ENCODE measurements at regions not wholly inside any gene's neighbourhood (a gene's known extent, or its start where the extent isn't known, plus 50 kb on each side); places are given as distances from the start of the nearest gene placed in this dataset.
"Not testable (repeated sequence)": the region's sequence is repeated elsewhere in the genome, so short reads cannot be mapped to it uniquely, and the experiment has no call there.

DNA sequence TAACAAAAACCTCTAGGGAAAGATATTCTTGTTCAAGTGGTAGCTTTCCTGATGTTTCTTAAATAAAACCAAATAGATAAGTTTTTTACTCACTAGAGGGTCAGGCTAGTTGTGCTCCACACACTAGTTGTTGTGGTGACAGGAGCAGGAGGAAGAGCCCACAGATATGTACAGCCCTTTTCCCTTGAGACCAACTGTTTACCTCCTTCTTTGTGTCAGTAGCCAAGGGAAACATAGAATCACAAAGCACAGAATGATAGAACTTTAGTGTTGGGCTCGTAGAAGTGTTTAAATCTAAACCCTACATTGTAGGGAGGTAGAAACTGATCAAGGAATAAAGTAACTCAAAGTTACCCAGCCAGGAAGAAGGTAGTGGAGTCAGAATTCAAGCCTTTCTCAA is 309.0 kb downstream of the CTH start:
- Histone ChIP-seq H3K4me1 (ENCODE audit: low read length) (no peaks in the 10 kb centered on the region), H3K9me3 (ENCODE audit: low read length) (no peaks in the 10 kb centered on the region), H3K27me3 (ENCODE audit: low read length) (no peaks in the 10 kb centered on the region), H3K4me2 (ENCODE audit: low read depth, low read length, poor library complexity, severe bottlenecking) (no peak overlapping the region), H3K36me3 (ENCODE audit: insufficient read depth, low read length) (no peaks in the 10 kb centered on the region), H4K20me1 (ENCODE audit: insufficient read depth, low read depth, low read length) (no peaks in the 10 kb centered on the region), H3K4me3 (ENCODE audit: low read length) (no peak overlapping the region), H3K79me2 (ENCODE audit: low read length) (no peaks in the 10 kb centered on the region), H3K27ac (ENCODE audit: low read length) (no peak overlapping the region), H2AFZ (ENCODE audit: low read length) (no peak overlapping the region), H3K9ac (ENCODE audit: low read length) (no peak overlapping the region), H3K9me2 (replicated peaks; ENCODE audit: insufficient read depth, low read length) (no peaks in the 10 kb centered on the region)
- DNase-seq, result no peak

DNA sequence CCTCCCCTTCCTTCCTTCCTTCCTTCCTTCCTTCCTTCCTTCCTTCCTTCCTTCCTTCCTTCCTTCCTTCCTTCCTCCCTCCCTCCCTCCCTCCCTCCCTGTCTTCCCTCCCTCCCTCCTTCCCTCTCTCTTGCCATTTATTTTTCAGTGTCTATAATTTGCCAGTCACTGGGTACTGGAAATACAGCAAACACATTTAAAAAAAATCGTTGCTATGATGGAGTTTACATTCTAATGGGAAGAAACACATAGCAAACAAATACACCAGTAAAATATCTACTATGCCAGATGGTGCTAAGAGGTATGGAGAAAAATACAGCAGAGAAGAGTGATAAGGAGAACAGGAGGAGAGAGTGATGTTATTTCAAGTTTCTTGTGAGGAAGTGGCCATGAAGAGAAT is 309.5 kb downstream of the CTH start:
- Histone ChIP-seq H3K36me3 (ENCODE audit: insufficient read depth, low read length) (no peaks in the 10 kb centered on the region), H3K9me2 (replicated peaks; ENCODE audit: insufficient read depth, low read length) (no peaks in the 10 kb centered on the region), H3K9ac (ENCODE audit: low read length) (no peak overlapping the region), H3K4me3 (ENCODE audit: low read length) (no peak overlapping the region), H3K27me3 (ENCODE audit: low read length) (no peaks in the 10 kb centered on the region), H3K9me3 (ENCODE audit: low read length) (no peaks in the 10 kb centered on the region), H3K27ac (ENCODE audit: low read length) (no peak overlapping the region), H3K4me2 (ENCODE audit: low read depth, low read length, poor library complexity, severe bottlenecking) (no peak overlapping the region), H2AFZ (ENCODE audit: low read length) (no peak overlapping the region), H3K4me1 (ENCODE audit: low read length) (no peaks in the 10 kb centered on the region), H3K79me2 (ENCODE audit: low read length) (no peaks in the 10 kb centered on the region), H4K20me1 (ENCODE audit: insufficient read depth, low read depth, low read length) (no peaks in the 10 kb centered on the region)
- no peak for DNase-seq

DNA sequence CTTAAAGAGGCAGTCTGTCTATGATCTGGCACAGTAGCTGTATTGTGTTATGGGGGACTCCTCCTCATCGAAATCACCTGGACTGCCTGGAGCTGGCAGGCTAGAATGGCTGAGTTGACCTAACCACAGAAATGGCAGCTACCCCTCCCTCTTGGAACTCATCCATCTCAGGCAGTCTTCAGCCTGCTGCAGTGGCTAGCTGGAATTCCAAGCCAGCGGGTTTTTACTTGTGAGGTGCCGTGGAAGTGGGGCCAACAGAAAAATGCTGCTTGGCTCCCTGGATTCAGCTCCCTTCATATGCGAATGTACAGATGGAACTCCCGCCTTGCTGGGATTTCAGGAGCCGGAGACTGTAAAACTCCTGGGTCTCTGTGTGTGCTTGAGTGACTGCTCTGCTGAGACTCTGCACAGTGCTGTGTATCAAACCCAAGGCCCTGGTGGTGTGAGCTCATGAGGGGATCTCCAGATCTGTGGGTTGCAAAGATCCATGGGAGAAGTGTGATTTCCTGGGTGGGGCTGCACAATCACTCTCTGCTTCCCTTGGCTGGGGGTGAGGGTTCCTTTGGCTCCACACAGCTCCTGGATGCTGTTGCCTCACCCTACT is 316.9 kb downstream of the CTH start:
- Histone ChIP-seq H3K79me2 (ENCODE audit: low read length) (no peaks in the 10 kb centered on the region), H3K9ac (ENCODE audit: low read length) (no peak overlapping the region), H3K9me2 (replicated peaks; ENCODE audit: insufficient read depth, low read length) (no peaks in the 10 kb centered on the region), H3K4me3 (ENCODE audit: low read length) (no peak overlapping the region), H2AFZ (ENCODE audit: low read length) (no peak overlapping the region), H3K27me3 (ENCODE audit: low read length) (no peaks in the 10 kb centered on the region), H3K36me3 (ENCODE audit: insufficient read depth, low read length) (no peaks in the 10 kb centered on the region), H3K9me3 (ENCODE audit: low read length) (no peaks in the 10 kb centered on the region), H4K20me1 (ENCODE audit: insufficient read depth, low read depth, low read length) (no peaks in the 10 kb centered on the region), H3K4me2 (ENCODE audit: low read depth, low read length, poor library complexity, severe bottlenecking) (no peak overlapping the region), H3K27ac (ENCODE audit: low read length) (no peak overlapping the region), H3K4me1 (ENCODE audit: low read length) (no peaks in the 10 kb centered on the region)
- DNase-seq, result no peak

DNA sequence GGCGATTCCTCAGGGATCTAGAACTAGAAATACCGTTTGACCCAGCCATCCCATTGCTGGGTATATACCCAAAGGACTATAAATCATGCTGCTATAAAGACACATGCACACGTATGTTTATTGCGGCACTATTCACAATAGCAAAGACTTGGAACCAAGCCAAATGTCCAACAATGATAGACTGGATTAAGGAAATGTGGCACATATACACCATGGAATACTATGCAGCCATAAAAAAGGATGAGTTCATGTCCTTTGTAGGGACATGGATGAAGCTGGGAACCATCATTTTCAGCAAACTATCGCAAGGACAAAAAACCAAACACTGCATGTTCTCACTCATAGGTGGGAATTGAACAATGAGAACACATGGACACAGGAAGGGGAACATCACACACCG is 311.1 kb downstream of the PTGER3 start:
- H3K9me3 ChIP-seq (ENCODE audit: low read length); H3K9ac ChIP-seq (ENCODE audit: low read length); H3K4me3 ChIP-seq (ENCODE audit: low read length); H3K27me3 ChIP-seq (ENCODE audit: low read length); H2AFZ ChIP-seq (ENCODE audit: low read length); H3K27ac ChIP-seq (ENCODE audit: low read length); H4K20me1 ChIP-seq (ENCODE audit: insufficient read depth, low read depth, low read length); H3K4me1 ChIP-seq (ENCODE audit: low read length); H3K4me2 ChIP-seq (ENCODE audit: low read depth, low read length, poor library complexity, severe bottlenecking); H3K36me3 ChIP-seq (ENCODE audit: insufficient read depth, low read length); H3K9me2 ChIP-seq (replicated peaks; ENCODE audit: insufficient read depth, low read length); DNase-seq; H3K79me2 ChIP-seq (ENCODE audit: low read length): not testable (repeated sequence)

DNA sequence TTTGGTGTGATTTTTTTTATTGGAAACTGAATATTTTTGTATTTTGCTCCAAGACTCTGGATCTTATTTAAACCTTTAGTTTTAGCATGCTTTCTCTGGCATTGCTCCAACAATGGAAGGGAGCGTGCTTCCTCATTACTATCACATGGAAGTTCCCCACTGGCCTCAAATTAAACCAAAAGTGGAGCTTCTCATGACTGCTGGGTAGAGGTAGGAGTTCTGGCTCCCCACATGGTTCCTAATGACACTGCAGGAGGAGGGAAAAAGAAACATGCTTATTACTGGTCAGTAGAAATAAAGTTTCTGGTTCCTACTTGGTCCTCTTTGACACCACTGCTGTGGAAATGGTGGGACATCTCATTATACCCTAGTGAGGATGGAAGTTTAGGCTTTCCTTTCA is 310.5 kb downstream of the PTGER3 start:
- H3K27ac ChIP-seq (ENCODE audit: low read length), result no peak overlapping the region
- no peak overlapping the region for H3K4me3 ChIP-seq (ENCODE audit: low read length)
- no peaks in the 10 kb centered on the region for H3K9me3 ChIP-seq (ENCODE audit: low read length)
- no peaks in the 10 kb centered on the region for H3K9me2 ChIP-seq (replicated peaks; ENCODE audit: insufficient read depth, low read length)
- no peaks in the 10 kb centered on the region for H4K20me1 ChIP-seq (ENCODE audit: insufficient read depth, low read depth, low read length)
- no peaks in the 10 kb centered on the region for H3K27me3 ChIP-seq (ENCODE audit: low read length)
- H3K9ac ChIP-seq (ENCODE audit: low read length), result no peak overlapping the region
- H3K4me1 ChIP-seq (ENCODE audit: low read length), result no peaks in the 10 kb centered on the region
- no peak overlapping the region for H2AFZ ChIP-seq (ENCODE audit: low read length)
- H3K79me2 ChIP-seq (ENCODE audit: low read length), result no peaks in the 10 kb centered on the region
- no peak for DNase-seq
- no peak overlapping the region for H3K4me2 ChIP-seq (ENCODE audit: low read depth, low read length, poor library complexity, severe bottlenecking)
- no peaks in the 10 kb centered on the region for H3K36me3 ChIP-seq (ENCODE audit: insufficient read depth, low read length)

DNA sequence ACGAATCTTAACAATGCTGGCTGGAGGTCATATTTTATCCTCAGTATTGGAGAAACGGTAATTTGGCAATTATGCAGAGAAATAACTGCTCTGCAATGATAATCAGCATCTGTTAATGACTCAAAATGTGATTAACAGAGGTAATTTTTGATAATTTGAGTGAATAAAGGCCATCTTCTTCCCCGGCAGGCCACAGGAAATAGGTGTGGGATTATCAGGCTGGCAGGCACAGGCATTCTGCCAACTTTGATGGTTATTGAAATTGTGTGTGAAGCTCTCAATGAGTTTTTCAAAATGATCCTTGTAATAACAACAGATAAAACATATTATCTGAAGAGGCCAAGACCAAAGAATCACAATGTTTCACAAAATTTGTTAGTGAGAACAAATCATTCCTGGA is 309.0 kb downstream of the PTGER3 start:
- no peaks in the 10 kb centered on the region for H3K79me2 ChIP-seq (ENCODE audit: low read length)
- H3K4me1 ChIP-seq (ENCODE audit: low read length), result no peaks in the 10 kb centered on the region
- no peaks in the 10 kb centered on the region for H3K9me3 ChIP-seq (ENCODE audit: low read length)
- H3K9ac ChIP-seq (ENCODE audit: low read length), result no peak overlapping the region
- H3K4me3 ChIP-seq (ENCODE audit: low read length), result no peak overlapping the region
- H3K9me2 ChIP-seq (replicated peaks; ENCODE audit: insufficient read depth, low read length), result no peaks in the 10 kb centered on the region
- H3K4me2 ChIP-seq (ENCODE audit: low read depth, low read length, poor library complexity, severe bottlenecking), result no peak overlapping the region
- H3K36me3 ChIP-seq (ENCODE audit: insufficient read depth, low read length), result no peaks in the 10 kb centered on the region
- H3K27me3 ChIP-seq (ENCODE audit: low read length), result no peaks in the 10 kb centered on the region
- DNase-seq, result no peak
- H2AFZ ChIP-seq (ENCODE audit: low read length), result no peak overlapping the region
- H3K27ac ChIP-seq (ENCODE audit: low read length), result no peak overlapping the region
- H4K20me1 ChIP-seq (ENCODE audit: insufficient read depth, low read depth, low read length), result no peaks in the 10 kb centered on the region

DNA sequence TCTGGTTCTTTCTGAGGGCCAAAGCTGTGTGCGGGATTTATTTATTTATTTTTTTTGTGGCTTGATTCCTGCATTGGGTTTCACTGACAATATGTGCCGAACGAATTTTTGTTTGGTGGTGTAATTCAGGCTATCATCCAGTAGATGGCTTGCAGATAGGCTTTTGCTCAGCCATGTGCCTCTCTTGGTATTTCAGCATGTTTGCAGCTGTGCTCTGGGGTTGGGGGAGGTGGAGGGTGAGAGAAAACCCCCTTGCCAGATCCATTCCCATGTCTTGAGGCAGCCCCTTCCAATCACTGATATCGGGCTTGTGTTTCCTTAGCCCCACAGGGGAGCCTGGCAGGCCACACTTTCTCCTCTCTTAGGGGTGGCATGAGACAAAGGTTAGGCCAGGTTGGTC is 302.4 kb downstream of the PTGER3 start:
- no peak overlapping the region for H3K4me2 ChIP-seq (ENCODE audit: low read depth, low read length, poor library complexity, severe bottlenecking)
- no peak overlapping the region for H3K4me3 ChIP-seq (ENCODE audit: low read length)
- no peaks in the 10 kb centered on the region for H4K20me1 ChIP-seq (ENCODE audit: insufficient read depth, low read depth, low read length)
- H3K9me2 ChIP-seq (replicated peaks; ENCODE audit: insufficient read depth, low read length), result no peaks in the 10 kb centered on the region
- no peaks in the 10 kb centered on the region for H3K36me3 ChIP-seq (ENCODE audit: insufficient read depth, low read length)
- H2AFZ ChIP-seq (ENCODE audit: low read length), result no peak overlapping the region
- H3K9ac ChIP-seq (ENCODE audit: low read length), result no peak overlapping the region
- no peaks in the 10 kb centered on the region for H3K79me2 ChIP-seq (ENCODE audit: low read length)
- no peaks in the 10 kb centered on the region for H3K4me1 ChIP-seq (ENCODE audit: low read length)
- no peak overlapping the region for H3K27ac ChIP-seq (ENCODE audit: low read length)
- H3K27me3 ChIP-seq (ENCODE audit: low read length), result no peaks in the 10 kb centered on the region
- H3K9me3 ChIP-seq (ENCODE audit: low read length), result no peaks in the 10 kb centered on the region
- DNase-seq, result peak; percentile 57

DNA sequence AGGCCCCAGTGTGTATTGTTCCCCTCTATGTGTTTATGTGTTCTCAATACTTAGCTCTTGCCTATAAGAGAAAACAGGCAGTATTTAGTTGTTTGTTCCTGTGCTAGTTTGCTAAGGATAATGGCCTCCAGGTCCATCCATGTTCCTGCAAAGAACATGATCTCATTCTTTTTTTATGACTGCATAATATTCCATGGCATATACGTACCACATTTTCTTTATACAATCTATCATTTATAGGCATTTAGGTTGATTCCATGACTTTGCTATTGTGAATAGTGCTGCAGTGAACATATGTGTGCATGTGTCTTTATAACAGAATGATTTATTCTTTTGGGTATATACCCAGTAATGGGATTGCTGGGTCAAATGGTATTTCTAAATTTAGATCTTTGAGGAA is 301.6 kb downstream of the PTGER3 start:
- not testable (repeated sequence) for H3K27ac ChIP-seq (ENCODE audit: low read length); H4K20me1 ChIP-seq (ENCODE audit: insufficient read depth, low read depth, low read length); H3K79me2 ChIP-seq (ENCODE audit: low read length); H3K4me2 ChIP-seq (ENCODE audit: low read depth, low read length, poor library complexity, severe bottlenecking); H3K36me3 ChIP-seq (ENCODE audit: insufficient read depth, low read length); H3K4me3 ChIP-seq (ENCODE audit: low read length); H3K9me3 ChIP-seq (ENCODE audit: low read length); H3K9me2 ChIP-seq (replicated peaks; ENCODE audit: insufficient read depth, low read length); H3K9ac ChIP-seq (ENCODE audit: low read length); H3K27me3 ChIP-seq (ENCODE audit: low read length); H3K4me1 ChIP-seq (ENCODE audit: low read length); H2AFZ ChIP-seq (ENCODE audit: low read length); DNase-seq

DNA sequence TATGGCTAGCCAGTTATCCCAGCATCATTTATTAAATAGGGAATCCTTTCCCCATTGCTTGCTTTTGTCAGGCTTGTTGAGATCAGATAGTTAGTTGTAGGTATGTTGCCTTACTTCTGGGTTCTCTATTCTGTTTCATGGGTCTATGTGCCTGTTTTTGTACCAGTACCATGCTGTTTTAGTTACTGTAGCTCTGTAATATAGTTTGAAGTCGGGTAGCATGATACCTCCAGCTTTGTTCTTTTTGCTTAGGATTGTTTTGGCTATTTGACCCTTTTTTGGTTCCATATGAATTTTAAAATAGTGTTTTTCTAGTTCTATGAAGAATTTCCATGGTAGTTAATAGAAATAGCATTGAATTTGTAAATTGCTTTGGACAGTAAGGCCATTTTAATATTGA is 300.5 kb downstream of the PTGER3 start:
- not testable (repeated sequence) for H3K36me3 ChIP-seq (ENCODE audit: insufficient read depth, low read length); DNase-seq

More for the DNA sequence above, 300.5 kb downstream of the PTGER3 start:
- not testable (repeated sequence) for H3K79me2 ChIP-seq (ENCODE audit: low read length); H3K4me1 ChIP-seq (ENCODE audit: low read length); H3K4me2 ChIP-seq (ENCODE audit: low read depth, low read length, poor library complexity, severe bottlenecking); H3K27me3 ChIP-seq (ENCODE audit: low read length); H3K27ac ChIP-seq (ENCODE audit: low read length); H3K4me3 ChIP-seq (ENCODE audit: low read length); H4K20me1 ChIP-seq (ENCODE audit: insufficient read depth, low read depth, low read length); H2AFZ ChIP-seq (ENCODE audit: low read length); H3K9ac ChIP-seq (ENCODE audit: low read length); H3K9me3 ChIP-seq (ENCODE audit: low read length); H3K9me2 ChIP-seq (replicated peaks; ENCODE audit: insufficient read depth, low read length)
